ENCODE measurements at regions not wholly inside any gene's neighbourhood (a gene's known extent, or its start where the extent isn't known, plus 50 kb on each side); places are given as distances from the start of the nearest gene placed in this dataset.

DNA sequence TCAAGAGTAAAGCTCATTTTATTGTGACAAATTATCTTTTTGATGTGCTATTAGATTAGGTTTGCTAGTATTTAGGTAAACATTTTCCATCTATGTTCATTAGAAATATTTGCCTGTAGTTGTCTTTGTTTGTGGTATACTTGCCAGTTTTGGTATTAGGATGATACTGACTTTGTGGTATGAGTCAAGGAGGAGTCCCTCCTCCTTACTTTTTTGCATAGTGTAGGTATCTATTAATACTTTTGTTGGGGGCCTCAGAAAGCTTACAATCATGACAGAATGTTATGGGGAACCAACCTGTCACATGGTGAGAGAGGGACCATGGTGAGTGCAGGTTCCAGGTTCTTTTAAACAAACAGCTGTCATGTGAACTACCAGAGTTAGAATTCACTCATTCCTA is 102.1 kb downstream of the ZWINT start:
- TF ChIP-seq, protein P1, sequence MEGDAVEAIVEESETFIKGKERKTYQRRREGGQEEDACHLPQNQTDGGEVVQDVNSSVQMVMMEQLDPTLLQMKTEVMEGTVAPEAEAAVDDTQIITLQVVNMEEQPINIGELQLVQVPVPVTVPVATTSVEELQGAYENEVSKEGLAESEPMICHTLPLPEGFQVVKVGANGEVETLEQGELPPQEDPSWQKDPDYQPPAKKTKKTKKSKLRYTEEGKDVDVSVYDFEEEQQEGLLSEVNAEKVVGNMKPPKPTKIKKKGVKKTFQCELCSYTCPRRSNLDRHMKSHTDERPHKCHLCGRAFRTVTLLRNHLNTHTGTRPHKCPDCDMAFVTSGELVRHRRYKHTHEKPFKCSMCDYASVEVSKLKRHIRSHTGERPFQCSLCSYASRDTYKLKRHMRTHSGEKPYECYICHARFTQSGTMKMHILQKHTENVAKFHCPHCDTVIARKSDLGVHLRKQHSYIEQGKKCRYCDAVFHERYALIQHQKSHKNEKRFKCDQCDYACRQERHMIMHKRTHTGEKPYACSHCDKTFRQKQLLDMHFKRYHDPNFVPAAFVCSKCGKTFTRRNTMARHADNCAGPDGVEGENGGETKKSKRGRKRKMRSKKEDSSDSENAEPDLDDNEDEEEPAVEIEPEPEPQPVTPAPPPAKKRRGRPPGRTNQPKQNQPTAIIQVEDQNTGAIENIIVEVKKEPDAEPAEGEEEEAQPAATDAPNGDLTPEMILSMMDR (IDR thresholded peaks at IDR 0.05; ENCODE audit: low read depth, low read length, missing control alignments): no peak
- no peak for DNase-seq (ENCODE audit: extremely low read depth, low read depth)
- no peak overlapping the region for H3K4me3 ChIP-seq (replicated peaks; ENCODE audit: low read depth, low read length)

DNA sequence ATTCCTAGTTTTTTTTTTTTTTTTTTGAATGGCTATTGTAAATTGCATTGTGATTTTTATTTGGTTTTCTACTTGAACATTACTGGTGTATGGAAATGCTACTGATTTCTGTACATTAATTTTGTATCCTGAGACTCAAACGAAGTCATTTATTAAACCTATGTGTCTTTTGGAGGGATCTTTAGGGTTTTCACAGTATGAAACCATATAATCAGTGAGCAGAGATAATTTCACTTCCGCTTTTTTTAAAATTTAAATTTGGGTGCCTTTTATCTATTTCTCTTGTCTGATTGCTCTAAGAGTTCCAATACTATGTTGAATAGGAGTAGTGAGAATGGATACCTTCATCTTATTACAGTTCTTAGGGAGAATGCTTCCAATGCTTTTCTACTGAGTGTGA is 102.7 kb downstream of the ZWINT start:
- H3K4me3 ChIP-seq (replicated peaks; ENCODE audit: low read depth, low read length): no peak overlapping the region
- TF ChIP-seq, protein P1 (IDR thresholded peaks at IDR 0.05; ENCODE audit: low read depth, low read length, missing control alignments): no peak
- no peak for DNase-seq (ENCODE audit: extremely low read depth, low read depth)

DNA sequence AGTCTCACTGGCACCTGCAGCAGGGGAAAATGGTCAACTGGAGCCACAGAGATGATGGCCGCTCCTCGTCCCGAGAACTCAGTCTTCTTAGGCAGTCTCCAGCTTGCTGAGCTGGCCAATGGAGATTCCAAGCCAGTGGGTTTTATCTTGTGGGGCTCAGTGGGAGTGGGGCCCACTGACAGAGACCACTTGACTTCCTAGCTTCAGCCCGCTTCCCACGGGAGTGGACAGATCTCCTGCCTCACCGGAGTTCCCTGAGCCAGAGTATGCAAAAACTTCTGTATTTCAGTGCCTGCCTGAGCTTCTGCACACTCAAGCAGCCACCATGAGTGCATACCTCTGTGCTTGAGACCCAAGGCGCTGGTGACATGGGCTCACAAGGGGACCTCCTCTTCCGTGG is 105.8 kb downstream of the ZWINT start:
- DNase-seq (ENCODE audit: extremely low read depth, low read depth): no peak
- TF ChIP-seq, protein P1 (IDR thresholded peaks at IDR 0.05; ENCODE audit: low read depth, low read length, missing control alignments): no peak
- no peak overlapping the region for H3K4me3 ChIP-seq (replicated peaks; ENCODE audit: low read depth, low read length)

DNA sequence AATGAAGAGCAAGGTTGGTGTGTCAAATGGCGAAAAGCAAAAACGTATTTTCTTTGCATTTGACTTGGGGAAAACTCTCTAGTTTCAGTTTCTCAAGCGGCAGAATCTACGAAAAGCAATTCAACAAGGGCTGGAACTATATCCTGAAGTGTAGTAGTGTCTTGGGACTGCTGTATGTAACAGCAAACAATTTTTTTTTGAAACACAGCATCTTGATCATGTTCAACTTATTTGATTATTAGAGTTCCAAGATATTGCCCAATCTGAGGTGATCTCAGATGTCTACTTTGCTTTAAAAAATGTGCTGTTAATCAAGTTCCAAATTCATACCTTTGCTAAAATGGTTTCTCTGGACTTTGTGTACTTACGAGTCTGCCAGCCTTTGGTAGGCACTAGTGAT is 120.6 kb downstream of the ZWINT start:
- TF ChIP-seq, protein P1 (IDR thresholded peaks at IDR 0.05; ENCODE audit: low read depth, low read length, missing control alignments): no peak
- no peak for DNase-seq (ENCODE audit: extremely low read depth, low read depth)
- no peak overlapping the region for H3K4me3 ChIP-seq (replicated peaks; ENCODE audit: low read depth, low read length)

DNA sequence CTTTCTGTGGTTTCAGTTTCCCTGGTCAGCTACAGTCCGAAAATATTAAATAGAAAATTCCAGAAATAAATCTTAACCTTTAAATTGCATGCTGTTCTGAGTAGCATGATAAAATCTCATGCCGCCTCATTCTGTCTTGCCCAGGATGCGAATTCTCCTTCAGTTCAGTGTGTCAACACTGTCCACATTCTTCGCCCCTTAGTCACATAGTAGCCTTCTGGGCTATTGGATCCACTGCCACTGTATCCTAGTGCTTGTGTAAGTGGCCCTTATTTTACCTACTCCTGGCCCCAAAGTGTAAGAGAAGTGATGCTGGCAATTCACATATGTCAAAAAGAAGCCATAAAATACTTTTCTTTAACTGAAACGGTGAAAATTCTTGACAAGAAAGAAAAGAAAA is 129.6 kb downstream of the ZWINT start:
- H3K4me3 ChIP-seq (replicated peaks; ENCODE audit: low read depth, low read length): no peak overlapping the region
- TF ChIP-seq, protein P1 (IDR thresholded peaks at IDR 0.05; ENCODE audit: low read depth, low read length, missing control alignments): no peak
- no peak for DNase-seq (ENCODE audit: extremely low read depth, low read depth)

DNA sequence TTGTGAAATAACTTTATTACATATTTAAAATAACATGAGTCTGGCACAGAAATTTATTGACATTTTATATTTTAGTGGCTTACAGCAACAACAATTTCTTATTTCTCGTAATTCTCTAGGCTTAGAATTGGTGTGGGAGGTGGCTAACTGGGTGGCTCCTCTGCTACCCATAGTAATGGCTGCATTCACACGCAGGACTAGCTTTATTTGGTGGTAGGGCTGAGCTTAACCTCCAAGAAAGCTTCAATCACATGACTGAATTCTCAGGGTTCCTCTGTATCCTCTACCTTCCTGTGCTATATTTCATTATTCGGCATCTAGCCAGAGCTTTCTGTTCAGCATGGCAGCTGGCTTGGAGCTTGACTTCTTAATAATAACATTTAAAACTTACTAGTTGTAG is 138.8 kb downstream of the ZWINT start:
- no peak for DNase-seq (ENCODE audit: extremely low read depth, low read depth)
- no peak overlapping the region for H3K4me3 ChIP-seq (replicated peaks; ENCODE audit: low read depth, low read length)
- TF ChIP-seq, protein P1 (IDR thresholded peaks at IDR 0.05; ENCODE audit: low read depth, low read length, missing control alignments): no peak

DNA sequence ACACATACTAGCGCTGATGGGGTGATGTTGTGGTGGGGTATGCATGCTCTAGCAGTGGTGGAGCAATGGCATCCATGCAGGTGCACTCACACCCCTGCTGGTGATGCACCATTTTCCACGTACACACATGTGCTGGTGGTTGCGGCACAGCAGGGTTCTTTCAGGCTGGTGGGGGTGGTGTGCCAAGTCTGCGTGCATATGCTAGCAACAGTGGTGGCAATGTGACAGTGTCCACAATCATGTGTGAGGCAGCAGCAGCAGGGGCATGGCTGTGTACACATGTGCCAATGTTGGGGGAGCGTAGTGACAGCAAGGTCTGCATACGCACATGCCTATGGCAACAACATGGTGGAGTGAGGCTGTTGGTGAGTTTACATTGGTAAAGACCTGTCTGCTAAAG is 148.1 kb downstream of the ZWINT start:
- no peak overlapping the region for H3K4me3 ChIP-seq (replicated peaks; ENCODE audit: low read depth, low read length)
- DNase-seq (ENCODE audit: extremely low read depth, low read depth): no peak
- TF ChIP-seq, protein P1 (IDR thresholded peaks at IDR 0.05; ENCODE audit: low read depth, low read length, missing control alignments): no peak

Data from HFF-Myc (cell line).